GM10248 (cell line): ENCODE measurements at regions not wholly inside any gene's neighbourhood (a gene's known extent, or its start where the extent isn't known, plus 50 kb on each side); places are given as distances from the start of the nearest gene placed in this dataset.
"Not testable (repeated sequence)": the region's sequence is repeated elsewhere in the genome, so short reads cannot be mapped to it uniquely, and the experiment has no call there.

Experiments used
- CTCF ChIA-PET: fragments of 300-600 bp; sonication (Branson Sonifier 250); formaldehyde crosslinking; extraction: SDS; loops from one replicate; lab custom pipeline; 2021; ENCODE audit warnings: antibody characterized with exemption; lab: Yijun Ruan, JAX
- POLR2A ChIA-PET: fragments of 350-650 bp; sonication (Branson Sonifier 250); formaldehyde crosslinking; extraction: SDS; loops from one replicate; lab custom pipeline; 2020; ENCODE audit warnings: antibody characterized with exemption; lab: Yijun Ruan, JAX
- DNase-seq: peaks from one replicate; pipeline ENCODE4 v3.0.0; 2012; ENCODE audit errors: extremely low spot score
- CTCF ChIP-seq: IDR thresholded peaks from 2 replicates; pipeline ENCODE4 v1.5.1; 2012; ENCODE audit warnings: mild to moderate bottlenecking, low read depth; ENCODE audit errors: extremely low read depth, missing control alignments, control extremely low read depth

GRCh38 chr1:69103213-69103612 lies 464.5 kb upstream of the LRRC7 start:
- no peak for TF ChIP-seq CTCF
- ChIA-PET POLR2A (no interaction called here), CTCF (no interaction called here)
- DNase-seq = no peak

DNA sequence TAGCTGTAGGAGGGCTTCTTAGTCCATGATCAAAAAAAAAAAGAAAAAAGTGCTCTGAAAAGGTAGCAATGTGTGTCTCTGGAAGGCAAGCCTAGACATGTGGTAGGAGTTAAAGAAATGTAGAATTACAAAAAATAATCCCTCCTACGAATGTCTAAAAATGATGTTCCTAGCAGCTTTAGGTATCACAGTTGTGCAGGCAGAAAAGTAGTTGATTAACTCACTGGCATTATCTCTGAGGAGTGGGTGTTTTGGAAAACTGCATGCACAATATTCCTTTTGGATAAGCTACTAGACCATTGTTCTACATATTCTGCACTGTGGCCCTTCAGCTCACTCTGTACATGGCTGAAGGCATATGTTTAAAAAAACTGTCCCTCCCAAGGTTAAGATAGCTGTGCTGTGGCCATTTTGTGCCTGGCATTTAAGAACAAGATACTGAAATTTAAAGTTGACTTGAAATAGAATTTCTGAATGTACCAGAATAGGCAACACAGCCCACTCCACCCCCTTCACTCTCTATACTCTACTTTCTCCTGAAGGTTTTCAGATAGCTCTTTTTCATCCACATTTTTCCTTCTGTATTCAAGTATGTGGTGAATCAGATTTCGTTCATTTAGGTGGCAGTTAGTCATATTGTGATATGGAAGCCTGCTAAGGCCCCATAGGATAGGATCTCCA lies 463.9 kb upstream of the LRRC7 start:
- no peak for DNase-seq
- ChIA-PET CTCF (no interaction called here), POLR2A (no interaction called here)
- no peak for TF ChIP-seq CTCF

DNA sequence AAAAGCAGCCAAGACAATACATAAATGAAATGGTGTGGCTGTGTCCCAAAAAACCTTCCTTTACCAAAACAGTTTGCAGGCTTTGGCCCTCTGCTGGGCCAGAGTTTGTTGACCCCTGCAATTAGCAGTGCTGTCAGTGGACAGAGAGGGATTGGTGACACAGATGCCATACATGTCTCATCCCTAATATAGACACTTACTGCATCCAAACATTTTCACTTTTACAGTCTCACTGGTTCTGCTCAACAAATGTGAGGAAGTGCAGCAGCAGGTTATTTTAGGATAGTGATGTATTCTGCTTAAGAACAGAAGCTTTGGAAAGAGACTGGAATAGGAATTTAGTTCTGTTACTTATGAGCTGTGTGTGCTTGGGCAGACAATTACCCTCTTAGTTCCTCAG lies 462.8 kb upstream of the LRRC7 start:
- ChIA-PET POLR2A (no interaction called here), CTCF (interaction anchor here (0.9 kb wide), 1 partner anchor 19 kb away, joined by 4 read pairs; no protein-coding TSS in a partner anchor)
- no peak for DNase-seq
- no peak for TF ChIP-seq CTCF

- ChIA-PET POLR2A (no interaction called here), CTCF (no interaction called here)
- DNase-seq = no peak
- TF ChIP-seq CTCF = no peak
These were observed 458.4 kb upstream of the LRRC7 start for GRCh38 chr1:69109277-69109676.

DNA sequence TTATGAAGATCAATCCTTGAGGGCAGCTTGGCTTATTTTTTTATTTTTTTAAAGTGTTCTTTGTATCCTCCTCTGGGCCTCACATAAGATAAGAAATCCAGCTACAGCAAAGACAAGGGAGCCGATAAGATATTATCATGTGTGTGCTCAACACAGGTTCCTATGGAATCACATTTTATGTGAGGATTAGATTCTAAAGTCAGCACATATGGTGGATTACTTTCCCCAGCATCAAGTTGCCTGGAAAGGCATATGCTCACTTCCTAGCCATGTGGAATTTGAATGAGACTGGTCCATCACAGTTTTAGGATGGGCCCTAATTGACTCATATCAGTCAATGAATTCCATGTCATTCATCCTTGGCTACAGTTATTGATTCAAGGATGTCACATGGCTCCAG lies 456.9 kb upstream of the LRRC7 start:
- POLR2A ChIA-PET = no interaction called here
- TF ChIP-seq CTCF = no peak
- CTCF ChIA-PET = no interaction called here
- DNase-seq = no peak

DNA sequence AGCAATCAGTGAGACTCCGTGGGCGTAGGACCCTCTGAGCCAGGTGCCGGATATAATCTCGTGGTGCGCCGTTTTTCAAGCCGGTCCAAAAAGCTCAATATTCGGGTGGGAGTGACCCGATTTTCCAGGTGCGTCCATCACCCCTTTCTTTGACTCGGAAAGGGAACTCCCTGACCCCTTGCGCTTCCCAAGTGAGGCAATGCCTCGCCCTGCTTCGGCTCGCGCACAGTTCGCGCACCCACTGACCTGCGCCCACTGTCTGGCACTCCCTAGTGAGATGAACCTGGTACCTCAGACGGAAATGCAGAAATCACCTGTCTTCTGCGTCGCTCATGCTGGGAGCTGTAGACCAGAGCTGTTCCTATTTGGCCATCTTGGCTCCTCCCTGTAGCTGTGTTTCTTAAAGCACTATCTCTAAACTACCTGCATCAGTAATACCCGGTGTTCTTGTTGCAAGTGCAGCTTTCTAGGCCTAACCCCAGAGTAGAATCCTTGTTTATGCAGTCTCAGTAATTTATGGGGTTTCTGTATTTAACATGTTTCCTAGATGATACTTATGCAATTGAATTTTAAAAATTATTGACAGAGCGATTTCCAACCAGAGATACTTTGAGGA lies 447.5 kb upstream of the LRRC7 start:
- POLR2A ChIA-PET, DNase-seq, CTCF ChIA-PET: not testable (repeated sequence)

GRCh38 chr1:69120817-69121216 lies 446.9 kb upstream of the LRRC7 start:
- ChIA-PET POLR2A (no interaction called here), CTCF (no interaction called here)
- no peak for TF ChIP-seq CTCF
- DNase-seq = no peak
